ENCODE measurements at regions not wholly inside any gene's neighbourhood (a gene's known extent, or its start where the extent isn't known, plus 50 kb on each side); places are given as distances from the start of the nearest gene placed in this dataset.

GRCh38 chr1:229203030-229203751 lies 67.7 kb upstream of the RAB4A start:
- H3K4me1 ChIP-seq (ENCODE audit: control insufficient read depth in 2 of 2, insufficient read depth in 2 of 2, low read length in 2 of 2), result peaks cover 0 to 9% of the 10 kb centered on the region in 2 donors
- H3K27ac ChIP-seq (ENCODE audit: low read depth in 2 of 2, low read length in 2 of 2), result no peak overlapping the region
- no peak overlapping the region for H3K4me3 ChIP-seq (ENCODE audit: low read length in 2 of 2)
- H3K9ac ChIP-seq (ENCODE audit: low read depth in 1 of 2, low read length in 2 of 2), result no peak overlapping the region
- no peaks in the 10 kb centered on the region for H3K27me3 ChIP-seq (ENCODE audit: control insufficient read depth in 2 of 2, insufficient read depth in 2 of 2, low read length in 2 of 2)
- no peaks in the 10 kb centered on the region for H3K9me3 ChIP-seq (ENCODE audit: control insufficient read depth in 2 of 2, low read length in 2 of 2)
- no peaks in the 10 kb centered on the region for H3K36me3 ChIP-seq (ENCODE audit: control insufficient read depth in 2 of 2, insufficient read depth in 2 of 2, low read length in 2 of 2)

GRCh38 chr1:229203991-229204632 lies 66.8 kb upstream of the RAB4A start:
- no peak overlapping the region for H3K9ac ChIP-seq (ENCODE audit: low read depth in 1 of 2, low read length in 2 of 2)
- no peak overlapping the region for H3K4me3 ChIP-seq (ENCODE audit: low read length in 2 of 2)
- H3K36me3 ChIP-seq (ENCODE audit: control insufficient read depth in 2 of 2, insufficient read depth in 2 of 2, low read length in 2 of 2), result no peaks in the 10 kb centered on the region
- no peak overlapping the region for H3K27ac ChIP-seq (ENCODE audit: low read depth in 2 of 2, low read length in 2 of 2)
- H3K4me1 ChIP-seq (ENCODE audit: control insufficient read depth in 2 of 2, insufficient read depth in 2 of 2, low read length in 2 of 2), result peaks cover 0 to 9% of the 10 kb centered on the region in 2 donors
- no peaks in the 10 kb centered on the region for H3K27me3 ChIP-seq (ENCODE audit: control insufficient read depth in 2 of 2, insufficient read depth in 2 of 2, low read length in 2 of 2)
- no peaks in the 10 kb centered on the region for H3K9me3 ChIP-seq (ENCODE audit: control insufficient read depth in 2 of 2, low read length in 2 of 2)

DNA sequence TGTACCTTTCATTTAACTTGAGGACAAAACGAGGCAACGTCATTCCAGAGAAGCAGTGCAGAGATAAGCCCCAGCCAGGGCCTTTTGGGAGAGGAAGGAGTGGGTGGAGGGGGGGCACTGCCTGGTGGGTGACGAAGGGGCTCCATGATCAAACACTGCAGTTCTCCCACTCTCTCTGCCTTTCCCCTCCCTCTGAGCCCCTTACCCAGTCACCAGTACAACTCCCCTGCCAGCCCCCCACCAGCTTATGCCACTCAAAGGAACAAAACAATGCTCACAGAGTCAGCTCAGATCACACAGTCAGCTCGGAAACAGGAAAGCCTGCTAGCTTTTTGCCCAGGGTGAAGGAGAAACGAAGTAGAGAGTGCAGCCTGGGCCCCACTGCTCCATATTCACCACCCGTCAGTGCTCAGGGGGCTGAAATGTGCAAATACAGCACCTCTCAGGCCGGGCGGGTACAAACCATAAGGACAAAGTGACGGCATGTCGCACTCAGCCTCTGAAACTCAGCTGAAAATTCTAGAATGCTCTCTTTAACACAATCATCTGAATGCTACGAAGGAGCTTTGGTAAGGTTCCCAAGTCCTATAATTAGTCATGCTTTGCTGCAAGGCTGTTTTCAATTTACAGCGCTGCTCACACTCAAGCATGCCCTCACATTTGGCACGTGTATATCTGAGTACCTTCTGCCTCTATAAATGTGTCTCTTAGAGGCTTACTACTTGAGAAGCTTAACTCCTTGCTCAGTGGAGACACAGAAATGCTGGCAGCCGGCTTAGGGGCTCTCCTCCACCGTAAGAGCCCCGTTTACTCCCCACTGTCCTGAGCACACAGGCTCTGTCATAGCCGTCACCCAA lies 65.8 kb upstream of the RAB4A start:
- H3K27me3 ChIP-seq (ENCODE audit: control insufficient read depth in 2 of 2, insufficient read depth in 2 of 2, low read length in 2 of 2), result no peaks in the 10 kb centered on the region
- H3K27ac ChIP-seq (ENCODE audit: low read depth in 2 of 2, low read length in 2 of 2), result no peak overlapping the region
- H3K9me3 ChIP-seq (ENCODE audit: control insufficient read depth in 2 of 2, low read length in 2 of 2), result no peaks in the 10 kb centered on the region
- H3K4me1 ChIP-seq (ENCODE audit: control insufficient read depth in 2 of 2, insufficient read depth in 2 of 2, low read length in 2 of 2), result peaks cover 0 to 1% of the 10 kb centered on the region in 2 donors
- H3K4me3 ChIP-seq (ENCODE audit: low read length in 2 of 2), result no peak overlapping the region
- H3K36me3 ChIP-seq (ENCODE audit: control insufficient read depth in 2 of 2, insufficient read depth in 2 of 2, low read length in 2 of 2), result no peaks in the 10 kb centered on the region
- H3K9ac ChIP-seq (ENCODE audit: low read depth in 1 of 2, low read length in 2 of 2), result no peak overlapping the region

DNA sequence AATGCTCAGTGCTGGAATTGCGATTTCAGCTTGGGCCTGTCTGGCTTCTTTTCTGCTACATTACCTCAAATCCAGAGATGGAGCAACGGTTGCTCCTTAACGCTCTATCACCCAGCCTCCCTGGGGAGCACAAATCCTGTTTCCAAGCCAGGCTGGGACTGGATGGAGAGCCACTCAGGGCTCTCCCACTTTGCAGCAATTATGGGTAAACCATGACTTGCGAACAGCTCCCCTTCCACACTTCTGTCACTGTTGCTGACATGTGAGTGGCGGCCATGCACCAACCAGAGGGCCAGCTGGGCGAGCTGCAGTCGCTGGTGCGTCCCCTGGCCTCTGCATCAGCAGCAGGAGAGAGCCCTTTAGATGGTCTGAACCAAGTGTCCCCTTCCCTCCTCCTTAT lies 65.1 kb upstream of the RAB4A start:
- no peaks in the 10 kb centered on the region for H3K4me1 ChIP-seq (ENCODE audit: control insufficient read depth in 2 of 2, insufficient read depth in 2 of 2, low read length in 2 of 2)
- no peaks in the 10 kb centered on the region for H3K27me3 ChIP-seq (ENCODE audit: control insufficient read depth in 2 of 2, insufficient read depth in 2 of 2, low read length in 2 of 2)
- H3K4me3 ChIP-seq (ENCODE audit: low read length in 2 of 2), result no peak overlapping the region
- H3K9me3 ChIP-seq (ENCODE audit: control insufficient read depth in 2 of 2, low read length in 2 of 2), result no peaks in the 10 kb centered on the region
- no peak overlapping the region for H3K27ac ChIP-seq (ENCODE audit: low read depth in 2 of 2, low read length in 2 of 2)
- no peak overlapping the region for H3K9ac ChIP-seq (ENCODE audit: low read depth in 1 of 2, low read length in 2 of 2)
- no peaks in the 10 kb centered on the region for H3K36me3 ChIP-seq (ENCODE audit: control insufficient read depth in 2 of 2, insufficient read depth in 2 of 2, low read length in 2 of 2)

- no peak overlapping the region for H3K27ac ChIP-seq (ENCODE audit: low read depth in 2 of 2, low read length in 2 of 2)
- H3K4me1 ChIP-seq (ENCODE audit: control insufficient read depth in 2 of 2, insufficient read depth in 2 of 2, low read length in 2 of 2), result no peaks in the 10 kb centered on the region
- no peaks in the 10 kb centered on the region for H3K9me3 ChIP-seq (ENCODE audit: control insufficient read depth in 2 of 2, low read length in 2 of 2)
- H3K4me3 ChIP-seq (ENCODE audit: low read length in 2 of 2), result no peak overlapping the region
- no peaks in the 10 kb centered on the region for H3K36me3 ChIP-seq (ENCODE audit: control insufficient read depth in 2 of 2, insufficient read depth in 2 of 2, low read length in 2 of 2)
- no peaks in the 10 kb centered on the region for H3K27me3 ChIP-seq (ENCODE audit: control insufficient read depth in 2 of 2, insufficient read depth in 2 of 2, low read length in 2 of 2)
- H3K9ac ChIP-seq (ENCODE audit: low read depth in 1 of 2, low read length in 2 of 2), result no peak overlapping the region
Measured at GRCh38 chr1:229207916-229208315, 63.0 kb upstream of the RAB4A start.

DNA sequence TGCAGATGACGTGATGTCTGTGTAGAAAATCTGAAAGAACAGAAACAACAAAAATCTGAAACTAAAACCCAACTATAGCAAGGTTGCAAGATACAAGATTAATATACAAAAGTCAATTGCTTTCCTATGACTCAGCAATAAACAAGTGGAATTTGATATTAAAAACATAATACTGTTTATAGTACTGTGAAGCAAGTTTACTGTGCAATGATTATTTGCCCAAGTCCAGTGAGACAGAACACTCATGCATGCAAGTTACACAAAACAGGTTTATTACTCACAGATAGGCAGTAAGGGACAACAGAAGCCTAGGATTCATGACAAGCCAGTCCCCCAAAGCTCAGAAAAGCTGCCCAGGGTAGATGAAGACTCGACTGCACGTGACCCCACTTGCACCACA lies 62.4 kb upstream of the RAB4A start:
- Histone ChIP-seq H3K27me3 (ENCODE audit: control insufficient read depth in 2 of 2, insufficient read depth in 2 of 2, low read length in 2 of 2) (no peaks in the 10 kb centered on the region), H3K27ac (ENCODE audit: low read depth in 2 of 2, low read length in 2 of 2) (no peak overlapping the region), H3K9ac (ENCODE audit: low read depth in 1 of 2, low read length in 2 of 2) (no peak overlapping the region), H3K9me3 (ENCODE audit: control insufficient read depth in 2 of 2, low read length in 2 of 2) (no peaks in the 10 kb centered on the region), H3K4me3 (ENCODE audit: low read length in 2 of 2) (no peak overlapping the region), H3K36me3 (ENCODE audit: control insufficient read depth in 2 of 2, insufficient read depth in 2 of 2, low read length in 2 of 2) (no peaks in the 10 kb centered on the region), H3K4me1 (ENCODE audit: control insufficient read depth in 2 of 2, insufficient read depth in 2 of 2, low read length in 2 of 2) (no peaks in the 10 kb centered on the region)

DNA sequence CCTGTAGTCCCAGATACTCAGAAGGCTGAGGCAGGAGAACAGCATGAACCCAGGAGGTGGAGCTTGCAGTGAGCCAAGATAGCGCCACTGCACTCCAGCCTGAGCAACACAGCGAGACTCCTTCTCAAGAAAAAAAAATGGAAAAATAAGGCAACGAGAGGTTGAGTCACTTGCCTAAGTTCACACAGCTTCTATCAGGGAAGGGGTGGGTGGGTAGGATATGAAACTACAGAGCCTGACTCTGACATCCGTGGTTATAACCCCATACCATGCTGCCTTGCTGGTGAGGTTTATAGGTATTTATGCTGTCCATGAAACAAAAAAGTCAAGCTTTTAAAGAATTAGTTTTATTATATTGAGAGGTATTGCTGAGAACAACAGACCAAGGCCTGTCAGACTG lies 61.5 kb upstream of the RAB4A start:
- no peak overlapping the region for H3K4me3 ChIP-seq (ENCODE audit: low read length in 2 of 2)
- H3K4me1 ChIP-seq (ENCODE audit: control insufficient read depth in 2 of 2, insufficient read depth in 2 of 2, low read length in 2 of 2), result no peaks in the 10 kb centered on the region
- no peaks in the 10 kb centered on the region for H3K9me3 ChIP-seq (ENCODE audit: control insufficient read depth in 2 of 2, low read length in 2 of 2)
- H3K27me3 ChIP-seq (ENCODE audit: control insufficient read depth in 2 of 2, insufficient read depth in 2 of 2, low read length in 2 of 2), result no peaks in the 10 kb centered on the region
- no peak overlapping the region for H3K27ac ChIP-seq (ENCODE audit: low read depth in 2 of 2, low read length in 2 of 2)
- no peaks in the 10 kb centered on the region for H3K36me3 ChIP-seq (ENCODE audit: control insufficient read depth in 2 of 2, insufficient read depth in 2 of 2, low read length in 2 of 2)
- no peak overlapping the region for H3K9ac ChIP-seq (ENCODE audit: low read depth in 1 of 2, low read length in 2 of 2)

DNA sequence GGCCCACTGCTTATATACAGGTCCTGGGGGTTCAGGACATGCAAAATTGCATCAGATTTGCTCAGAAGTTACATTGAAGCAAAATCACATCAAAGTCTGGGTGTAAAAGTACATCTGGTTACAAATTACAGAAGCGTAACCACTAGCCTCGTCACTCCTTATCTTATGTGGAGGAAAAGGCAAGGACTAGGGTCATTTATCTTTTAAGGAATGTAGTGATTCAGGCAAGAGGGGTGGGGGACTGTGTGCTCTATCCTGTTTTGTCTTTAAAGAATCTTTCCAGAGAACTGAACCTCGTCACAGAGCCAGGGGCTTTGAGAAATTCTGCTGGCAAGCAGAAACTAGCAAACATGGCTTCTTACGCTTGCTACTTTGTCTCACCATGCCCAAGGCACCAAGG lies 61.1 kb upstream of the RAB4A start:
- H3K9me3 ChIP-seq (ENCODE audit: control insufficient read depth in 2 of 2, low read length in 2 of 2), result no peaks in the 10 kb centered on the region
- no peaks in the 10 kb centered on the region for H3K27me3 ChIP-seq (ENCODE audit: control insufficient read depth in 2 of 2, insufficient read depth in 2 of 2, low read length in 2 of 2)
- H3K4me1 ChIP-seq (ENCODE audit: control insufficient read depth in 2 of 2, insufficient read depth in 2 of 2, low read length in 2 of 2), result no peaks in the 10 kb centered on the region
- no peak overlapping the region for H3K27ac ChIP-seq (ENCODE audit: low read depth in 2 of 2, low read length in 2 of 2)
- no peaks in the 10 kb centered on the region for H3K36me3 ChIP-seq (ENCODE audit: control insufficient read depth in 2 of 2, insufficient read depth in 2 of 2, low read length in 2 of 2)
- H3K9ac ChIP-seq (ENCODE audit: low read depth in 1 of 2, low read length in 2 of 2), result no peak overlapping the region
- no peak overlapping the region for H3K4me3 ChIP-seq (ENCODE audit: low read length in 2 of 2)

DNA sequence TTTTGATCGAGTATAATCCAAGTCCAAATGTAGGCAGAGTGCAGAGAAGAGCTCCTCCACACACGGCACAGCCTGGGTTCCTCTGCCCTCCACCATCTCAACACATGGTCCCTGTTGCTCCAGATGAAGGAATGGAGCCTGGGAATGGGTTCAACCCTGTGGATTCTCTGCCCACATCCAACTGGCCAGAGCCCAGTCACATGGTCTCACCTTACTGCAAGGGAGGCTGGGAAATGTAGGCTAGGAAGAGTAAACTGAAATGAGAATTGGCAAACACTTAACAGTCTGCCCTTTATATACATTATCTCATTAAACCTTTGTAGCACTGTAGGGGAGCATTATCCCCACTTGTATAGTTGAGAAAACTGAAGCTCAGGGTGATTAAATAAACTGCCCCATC lies 60.1 kb upstream of the RAB4A start:
- Histone ChIP-seq H3K9ac (ENCODE audit: low read depth in 1 of 2, low read length in 2 of 2) (no peak overlapping the region), H3K27me3 (ENCODE audit: control insufficient read depth in 2 of 2, insufficient read depth in 2 of 2, low read length in 2 of 2) (no peaks in the 10 kb centered on the region), H3K4me3 (ENCODE audit: low read length in 2 of 2) (no peak overlapping the region), H3K4me1 (ENCODE audit: control insufficient read depth in 2 of 2, insufficient read depth in 2 of 2, low read length in 2 of 2) (no peaks in the 10 kb centered on the region), H3K9me3 (ENCODE audit: control insufficient read depth in 2 of 2, low read length in 2 of 2) (no peaks in the 10 kb centered on the region), H3K27ac (ENCODE audit: low read depth in 2 of 2, low read length in 2 of 2) (no peak overlapping the region), H3K36me3 (ENCODE audit: control insufficient read depth in 2 of 2, insufficient read depth in 2 of 2, low read length in 2 of 2) (no peaks in the 10 kb centered on the region)

DNA sequence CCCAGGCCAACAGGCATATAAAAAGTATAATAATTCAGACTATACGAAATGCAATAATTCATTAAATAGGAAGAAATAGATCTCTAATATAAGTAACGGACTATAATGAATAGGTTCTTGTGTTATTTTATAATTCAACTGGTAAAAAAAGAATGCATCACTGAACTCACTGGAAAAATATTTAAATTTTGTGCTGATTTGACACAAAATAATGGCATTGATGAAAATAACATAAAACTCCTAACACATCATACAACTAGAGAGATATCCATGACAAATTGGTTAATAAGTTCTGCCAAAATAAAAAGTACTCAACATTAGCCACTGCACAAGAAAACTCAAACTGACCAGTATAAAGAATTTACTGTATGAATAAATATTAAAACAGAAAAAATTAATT lies 57.1 kb upstream of the RAB4A start:
- Histone ChIP-seq H3K36me3 (ENCODE audit: control insufficient read depth in 2 of 2, insufficient read depth in 2 of 2, low read length in 2 of 2) (no peaks in the 10 kb centered on the region), H3K9ac (ENCODE audit: low read depth in 1 of 2, low read length in 2 of 2) (no peak overlapping the region), H3K4me3 (ENCODE audit: low read length in 2 of 2) (no peak overlapping the region), H3K27me3 (ENCODE audit: control insufficient read depth in 2 of 2, insufficient read depth in 2 of 2, low read length in 2 of 2) (no peaks in the 10 kb centered on the region), H3K4me1 (ENCODE audit: control insufficient read depth in 2 of 2, insufficient read depth in 2 of 2, low read length in 2 of 2) (no peaks in the 10 kb centered on the region), H3K9me3 (ENCODE audit: control insufficient read depth in 2 of 2, low read length in 2 of 2) (no peaks in the 10 kb centered on the region), H3K27ac (ENCODE audit: low read depth in 2 of 2, low read length in 2 of 2) (no peak overlapping the region)
